H9 (cell line): ENCODE measurements at regions not wholly inside any gene's neighbourhood (a gene's known extent, or its start where the extent isn't known, plus 50 kb on each side); places are given as distances from the start of the nearest gene placed in this dataset.

ENCODE experiments used
- DNase-seq: peaks from one replicate; pipeline ENCODE4 v3.0.0-alpha.2; 2017
- H2AFZ ChIP-seq: one replicate; pipeline ENCODE4 v1.6.1; 2013; ENCODE audit warnings: mild to moderate bottlenecking, low read length, control low read depth, moderate library complexity
- H2AK5ac ChIP-seq: 2 replicates; pipeline ENCODE4 v1.6.1; 2013; ENCODE audit warnings: low read length, control low read depth, mixed read lengths; ENCODE audit not compliant: insufficient read length
- H2BK120ac ChIP-seq: one replicate; pipeline ENCODE4 v1.6.1; 2013; ENCODE audit warnings: low read depth, mild to moderate bottlenecking, low read length, control low read depth, inconsistent platforms; ENCODE audit not compliant: poor library complexity, severe bottlenecking
- H2BK12ac ChIP-seq: 2 replicates; pipeline ENCODE4 v1.6.1; 2013; ENCODE audit warnings: low read length, control low read depth, mixed read lengths, low read depth; ENCODE audit not compliant: insufficient read length
- H2BK15ac ChIP-seq: 2 replicates; pipeline ENCODE4 v1.6.1; 2013; ENCODE audit warnings: low read depth, low read length, control low read depth
- H2BK20ac ChIP-seq: one replicate; pipeline ENCODE4 v1.6.1; 2013; ENCODE audit warnings: low read depth, mild to moderate bottlenecking, low read length, control low read depth, inconsistent platforms; ENCODE audit not compliant: poor library complexity, severe bottlenecking
- H2BK5ac ChIP-seq: 2 replicates; pipeline ENCODE4 v1.6.1; 2013; ENCODE audit warnings: low read length, control low read depth, mixed read lengths; ENCODE audit not compliant: insufficient read length
- H3K14ac ChIP-seq: 2 replicates; pipeline ENCODE4 v1.6.1; 2013; ENCODE audit warnings: low read length, control low read depth; ENCODE audit not compliant: insufficient read depth
- H3K18ac ChIP-seq: 2 replicates; pipeline ENCODE4 v1.6.1; 2013; ENCODE audit warnings: low read depth, mild to moderate bottlenecking, mixed read lengths, low read length, control low read depth; ENCODE audit not compliant: insufficient read length
- H3K23ac ChIP-seq: 2 replicates; pipeline ENCODE4 v1.6.1; 2013; ENCODE audit warnings: low read length, control low read depth, mixed read lengths, low read depth; ENCODE audit not compliant: insufficient read length
- H3K23me2 ChIP-seq: 2 replicates; pipeline ENCODE4 v1.6.1; 2013; ENCODE audit warnings: low read depth, mild to moderate bottlenecking, mixed read lengths, low read length, control low read depth; ENCODE audit not compliant: insufficient read length, poor library complexity, severe bottlenecking
- H3K27ac ChIP-seq: 2 replicates; pipeline ENCODE4 v1.5.1; 2013; ENCODE audit warnings: low read length, control low read depth, mixed read lengths, low read depth; ENCODE audit not compliant: insufficient read length
- H3K27me3 ChIP-seq: 2 replicates; pipeline ENCODE4 v1.6.1; 2013; ENCODE audit warnings: low read length, control low read depth, inconsistent platforms; ENCODE audit not compliant: insufficient read depth
- H3K4ac ChIP-seq: 2 replicates; pipeline ENCODE4 v1.6.1; 2013; ENCODE audit warnings: low read depth, mild to moderate bottlenecking, control low read depth, inconsistent platforms, low read length, moderate library complexity
- H3K4me1 ChIP-seq: 2 replicates; pipeline ENCODE4 v1.6.1; 2013; ENCODE audit warnings: low read length, control low read depth, inconsistent platforms; ENCODE audit not compliant: insufficient read depth
- H3K4me2 ChIP-seq: 2 replicates; pipeline ENCODE4 v1.6.1; 2013; ENCODE audit warnings: low read length, control low read depth, mixed read lengths; ENCODE audit not compliant: insufficient read length, insufficient read depth
- H3K56ac ChIP-seq: 2 replicates; pipeline ENCODE4 v1.6.1; 2013; ENCODE audit warnings: low read depth, mild to moderate bottlenecking, mixed read lengths, low read length, control low read depth; ENCODE audit not compliant: insufficient read length
- H3K79me1 ChIP-seq: 2 replicates; pipeline ENCODE4 v1.6.1; 2013; ENCODE audit warnings: low read depth, mild to moderate bottlenecking, moderate library complexity, low read length, control low read depth, inconsistent platforms; ENCODE audit not compliant: insufficient read depth, poor library complexity, severe bottlenecking
- H3K79me2 ChIP-seq: 2 replicates; pipeline ENCODE4 v1.6.1; 2013; ENCODE audit warnings: low read length, control low read depth, inconsistent platforms; ENCODE audit not compliant: insufficient read depth
- H3K9ac ChIP-seq: 2 replicates; pipeline ENCODE4 v1.6.1; 2013; ENCODE audit warnings: low read length, control low read depth, mixed read lengths; ENCODE audit not compliant: insufficient read length; ENCODE audit errors: extremely low read depth
- H3K9me3 ChIP-seq: one replicate; pipeline ENCODE4 v1.6.1; 2013; ENCODE audit warnings: low read depth, low read length, inconsistent platforms; ENCODE audit not compliant: control insufficient read depth
- H3T11ph ChIP-seq: one replicate; pipeline ENCODE4 v1.6.1; 2013; ENCODE audit warnings: mild to moderate bottlenecking, low read length, control low read depth, inconsistent platforms
- H4K20me1 ChIP-seq: one replicate; pipeline ENCODE4 v1.6.1; 2013; ENCODE audit not compliant: control insufficient read depth, insufficient read length, insufficient read depth
- H4K5ac ChIP-seq: 2 replicates; pipeline ENCODE4 v1.6.1; 2013; ENCODE audit warnings: low read depth, mild to moderate bottlenecking, mixed read lengths, low read length, control low read depth; ENCODE audit not compliant: insufficient read length
- H4K8ac ChIP-seq: replicated peaks from 2 replicates; pipeline ENCODE4 v1.6.1; 2013; ENCODE audit warnings: low read length, control low read depth, mixed read lengths, low read depth; ENCODE audit not compliant: insufficient read length
- H4K91ac ChIP-seq: 2 replicates; pipeline ENCODE4 v1.6.1; 2013; ENCODE audit warnings: low read depth, mild to moderate bottlenecking, moderate library complexity, mixed read lengths, low read length, control low read depth; ENCODE audit not compliant: insufficient read length
- H3K27ac Mint-ChIP-seq, 3 experiments: 2 replicates in 2 of 3; 3 replicates in 1 of 3; pipeline ENCODE4 v1.8.0; 2020 to 2021; ENCODE audit warnings: mixed read lengths in 3 of 3, mild to moderate bottlenecking in 1 of 3, moderate library complexity in 1 of 3
- H3K27me3 Mint-ChIP-seq: 2 replicates; pipeline ENCODE4 v1.8.0; 2021; ENCODE audit warnings: low read depth, mild to moderate bottlenecking, moderate library complexity, mixed read lengths
- H3K36me3 Mint-ChIP-seq, 3 experiments: 2 replicates in 2 of 3; 3 replicates in 1 of 3; pipeline ENCODE4 v1.8.0; 2020 to 2021; ENCODE audit warnings: low read depth in 3 of 3, mixed read lengths in 3 of 3; ENCODE audit not compliant: insufficient read depth in 1 of 3
- H3K4me1 Mint-ChIP-seq, 2 experiments: 2 replicates each; pipeline ENCODE4 v1.8.0; 2020; ENCODE audit warnings: mixed read lengths in 2 of 2
- H3K4me3 Mint-ChIP-seq, 2 experiments: 2 replicates in 1 of 2; 3 replicates in 1 of 2; pipeline ENCODE4 v1.8.0; 2020 to 2021; ENCODE audit warnings: mild to moderate bottlenecking in 2 of 2, mixed read lengths in 2 of 2, moderate library complexity in 1 of 2
- H3K9me3 Mint-ChIP-seq, 2 experiments: 2 replicates in 1 of 2; 3 replicates in 1 of 2; pipeline ENCODE4 v1.8.0; 2020; ENCODE audit warnings: mild to moderate bottlenecking in 2 of 2, mixed read lengths in 2 of 2, moderate library complexity in 1 of 2
- TF ChIP-seq, protein P1 (sequence below): fragments of 200-600 bp; sonication (generic); conservative IDR thresholded peaks from 3 replicates; pipeline ENCODE4 v1.8.0; 2021; ENCODE audit warnings: antibody characterized with exemption, mild to moderate bottlenecking

DNA sequence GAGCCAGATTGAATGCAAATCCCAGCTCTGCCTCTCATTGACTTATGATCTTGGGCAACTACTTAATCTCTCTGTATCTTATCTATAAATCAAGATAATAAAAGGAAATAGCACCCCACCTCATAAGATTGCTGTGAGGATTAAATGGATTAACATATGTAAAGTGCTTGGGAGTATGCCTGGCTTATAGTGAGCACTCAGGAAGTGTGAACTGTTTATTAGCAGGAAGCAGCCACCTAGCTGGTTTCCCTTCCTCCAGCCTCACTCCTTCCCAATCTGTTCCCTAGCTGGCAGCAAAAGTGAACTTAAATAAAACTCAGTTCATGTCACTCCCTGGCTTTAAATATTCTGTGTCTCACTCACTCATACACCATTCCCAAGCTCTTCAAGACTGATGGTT is 526.6 kb upstream of the PKDCC start:
- peaks cover 9 to 15% of the 10 kb centered on the region in 2 experiments for H3K4me1 Mint-ChIP-seq
- H3K27me3 Mint-ChIP-seq, result no peaks in the 10 kb centered on the region
- no peaks in the 10 kb centered on the region for H3K79me1 ChIP-seq
- no peak overlapping the region for H2BK120ac ChIP-seq
- no peak overlapping the region for H3K4me3 Mint-ChIP-seq
- H3K9me3 Mint-ChIP-seq, result peaks cover 3 to 5% of the 10 kb centered on the region in 2 experiments; a peak in 2 of 5 replicates
- H3K4me1 ChIP-seq, result no peaks in the 10 kb centered on the region
- TF ChIP-seq, protein P1, sequence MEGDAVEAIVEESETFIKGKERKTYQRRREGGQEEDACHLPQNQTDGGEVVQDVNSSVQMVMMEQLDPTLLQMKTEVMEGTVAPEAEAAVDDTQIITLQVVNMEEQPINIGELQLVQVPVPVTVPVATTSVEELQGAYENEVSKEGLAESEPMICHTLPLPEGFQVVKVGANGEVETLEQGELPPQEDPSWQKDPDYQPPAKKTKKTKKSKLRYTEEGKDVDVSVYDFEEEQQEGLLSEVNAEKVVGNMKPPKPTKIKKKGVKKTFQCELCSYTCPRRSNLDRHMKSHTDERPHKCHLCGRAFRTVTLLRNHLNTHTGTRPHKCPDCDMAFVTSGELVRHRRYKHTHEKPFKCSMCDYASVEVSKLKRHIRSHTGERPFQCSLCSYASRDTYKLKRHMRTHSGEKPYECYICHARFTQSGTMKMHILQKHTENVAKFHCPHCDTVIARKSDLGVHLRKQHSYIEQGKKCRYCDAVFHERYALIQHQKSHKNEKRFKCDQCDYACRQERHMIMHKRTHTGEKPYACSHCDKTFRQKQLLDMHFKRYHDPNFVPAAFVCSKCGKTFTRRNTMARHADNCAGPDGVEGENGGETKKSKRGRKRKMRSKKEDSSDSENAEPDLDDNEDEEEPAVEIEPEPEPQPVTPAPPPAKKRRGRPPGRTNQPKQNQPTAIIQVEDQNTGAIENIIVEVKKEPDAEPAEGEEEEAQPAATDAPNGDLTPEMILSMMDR, result no peak
- DNase-seq, result no peak
- H2AFZ ChIP-seq, result no peak overlapping the region
- no peak overlapping the region for H3K18ac ChIP-seq
- no peak overlapping the region for H3K9ac ChIP-seq
- no peak overlapping the region for H3K4me2 ChIP-seq
- H3K79me2 ChIP-seq, result no peaks in the 10 kb centered on the region
- no peak overlapping the region for H3K4ac ChIP-seq
- no peak overlapping the region for H2BK15ac ChIP-seq
- no peak overlapping the region for H4K91ac ChIP-seq
- H4K20me1 ChIP-seq, result no peaks in the 10 kb centered on the region
- H3K56ac ChIP-seq, result no peak overlapping the region
- H3K9me3 ChIP-seq, result no peaks in the 10 kb centered on the region
- H3K23me2 ChIP-seq, result no peaks in the 10 kb centered on the region
- H2AK5ac ChIP-seq, result no peak overlapping the region
- H2BK12ac ChIP-seq, result no peak overlapping the region
- H3K27ac ChIP-seq, result no peak overlapping the region
- no peak overlapping the region for H2BK20ac ChIP-seq
- no peak overlapping the region for H3K23ac ChIP-seq
- H3K36me3 Mint-ChIP-seq, result no peaks in the 10 kb centered on the region
- H3K27ac Mint-ChIP-seq, result no peak overlapping the region; a peak in 1 of 7 replicates
- H3T11ph ChIP-seq, result no peak overlapping the region
- H3K27me3 ChIP-seq, result no peaks in the 10 kb centered on the region
- no peak overlapping the region for H2BK5ac ChIP-seq
- H4K8ac ChIP-seq, result no peak overlapping the region
- no peak overlapping the region for H4K5ac ChIP-seq
- H3K14ac ChIP-seq, result no peak overlapping the region
